Body of pancreas (tissue), 4 donors: ENCODE measurements at regions not wholly inside any gene's neighbourhood (a gene's known extent, or its start where the extent isn't known, plus 50 kb on each side); places are given as distances from the start of the nearest gene placed in this dataset.

ENCODE experiments used
- ATAC-seq: fragments of 150-250 bp; one replicate; pipeline ENCODE4 v1.9.1; 2016
- DNase-seq, 4 donors: peaks; one replicate each; pipeline ENCODE4 v3.0.0-alpha.2; 2019
- H3K27ac ChIP-seq, 4 donors: fragments of 200-600 bp; sonication (generic); 1 replicate in 3 of 4; 2 replicates in 1 of 4; pipeline versions ENCODE4 v1.5.1 to v1.6.1; 2016 to 2019; ENCODE audit warnings: mild to moderate bottlenecking in 1 of 4, mixed read lengths in 1 of 4, moderate library complexity in 1 of 4
- H3K27me3 ChIP-seq, 2 donors: fragments of 200-600 bp; sonication (generic); one replicate each; pipeline ENCODE4 v1.6.0; 2016; ENCODE audit warnings: mild to moderate bottlenecking in 1 of 2
- H3K36me3 ChIP-seq, 2 donors: fragments of 200-600 bp; sonication (generic); replicated peaks in 1 of 2; 2 replicates each; pipeline ENCODE4 v1.5.1; 2016; ENCODE audit warnings: low read depth in 2 of 2; ENCODE audit not compliant: insufficient read depth in 1 of 2
- H3K4me1 ChIP-seq: fragments of 200-600 bp; sonication (generic); one replicate; pipeline ENCODE4 v1.6.0; 2016
- H3K4me3 ChIP-seq, 2 donors: fragments of 200-600 bp; sonication (generic); 1 replicate in 1 of 2; 2 replicates in 1 of 2; pipeline ENCODE4 v1.5.1; 2016 to 2019
- H3K9me3 ChIP-seq, 3 donors: fragments of 200-600 bp; sonication (generic); 1 replicate in 2 of 3; 2 replicates in 1 of 3; pipeline ENCODE4 v1.5.1; 2016
- POLR2A ChIP-seq, 3 donors: fragments of 450-650 bp; IDR thresholded peaks; one replicate each; pipeline ENCODE4 v1.6.1; 2016; ENCODE audit warnings: antibody characterized with exemption in 3 of 3, mild to moderate bottlenecking in 2 of 3
- WGBS, 2 donors: methylation state at CpG; one replicate each; pipeline ENCODE4 v1.1.5; 2017; 5-methylcytosine and 5-hydroxymethylcytosine counted together
- intact Hi-C: fragments of 100-400 bp; cut with DNase I; formaldehyde crosslinking; loops from one replicate; pipeline ENCODE4 v1.15.1; 2023
- TF ChIP-seq, protein P1 (sequence below), 7 experiments: fragments of 450-650 bp in 4 of 7; fragments of 200-600 bp in 3 of 7; sonication (generic) in 3 of 7; IDR thresholded peaks; one replicate each; pipeline ENCODE4 v1.5.1; 2016 to 2019; ENCODE audit warnings: antibody characterized with exemption in 7 of 7

DNA sequence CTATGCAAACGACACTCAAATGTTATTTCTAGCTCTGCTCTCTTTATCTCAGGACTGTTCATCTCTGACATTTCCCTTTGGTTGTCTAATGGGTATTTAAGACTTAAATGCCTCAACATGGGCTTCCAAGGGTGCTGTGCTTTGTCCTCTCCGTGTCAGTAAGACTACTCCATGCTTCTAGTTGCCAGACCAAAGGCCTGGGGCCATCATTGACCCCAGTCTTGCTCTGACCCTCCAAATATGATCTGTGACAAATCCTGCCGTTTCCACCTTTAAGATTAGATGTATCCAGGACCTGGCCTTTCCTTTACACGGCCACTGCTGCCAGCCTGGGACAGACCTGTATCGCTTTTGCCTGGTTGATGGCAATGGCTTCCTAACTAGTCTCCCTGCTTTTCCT lies 126.3 kb upstream of the DYRK2 start:
- intact Hi-C loops: no loop called here

DNA sequence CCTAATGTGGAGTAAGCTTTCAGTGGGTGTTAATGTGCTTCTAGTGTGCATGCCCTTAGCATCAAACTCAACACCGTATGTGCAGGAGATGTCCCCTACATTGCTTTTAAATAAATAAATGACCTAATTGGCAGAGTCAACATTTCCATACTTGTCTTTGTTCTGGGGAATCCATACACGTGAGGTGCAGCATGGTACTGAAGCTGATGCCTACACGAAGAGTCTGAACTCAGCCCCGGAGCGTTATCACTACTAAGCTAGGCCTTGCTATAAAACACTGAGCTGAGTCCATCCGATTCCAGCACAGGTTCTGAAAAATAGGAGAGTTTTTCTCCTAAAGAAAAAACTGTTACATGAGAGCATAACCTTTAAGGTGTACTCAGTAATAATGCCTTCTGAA lies 125.0 kb upstream of the DYRK2 start:
- Histone ChIP-seq H3K36me3 (no peaks in the 10 kb centered on the region), H3K4me3 (no peak overlapping the region), H3K27me3 (no peaks in the 10 kb centered on the region), H3K9me3 (no peaks in the 10 kb centered on the region), H3K27ac (no peak overlapping the region), H3K4me1 (no peaks in the 10 kb centered on the region)
- DNase-seq (no peak), ATAC-seq (no peak)
- TF ChIP-seq POLR2A (IDR thresholded peaks at IDR 0.05): no peak
- TF ChIP-seq, protein P1, sequence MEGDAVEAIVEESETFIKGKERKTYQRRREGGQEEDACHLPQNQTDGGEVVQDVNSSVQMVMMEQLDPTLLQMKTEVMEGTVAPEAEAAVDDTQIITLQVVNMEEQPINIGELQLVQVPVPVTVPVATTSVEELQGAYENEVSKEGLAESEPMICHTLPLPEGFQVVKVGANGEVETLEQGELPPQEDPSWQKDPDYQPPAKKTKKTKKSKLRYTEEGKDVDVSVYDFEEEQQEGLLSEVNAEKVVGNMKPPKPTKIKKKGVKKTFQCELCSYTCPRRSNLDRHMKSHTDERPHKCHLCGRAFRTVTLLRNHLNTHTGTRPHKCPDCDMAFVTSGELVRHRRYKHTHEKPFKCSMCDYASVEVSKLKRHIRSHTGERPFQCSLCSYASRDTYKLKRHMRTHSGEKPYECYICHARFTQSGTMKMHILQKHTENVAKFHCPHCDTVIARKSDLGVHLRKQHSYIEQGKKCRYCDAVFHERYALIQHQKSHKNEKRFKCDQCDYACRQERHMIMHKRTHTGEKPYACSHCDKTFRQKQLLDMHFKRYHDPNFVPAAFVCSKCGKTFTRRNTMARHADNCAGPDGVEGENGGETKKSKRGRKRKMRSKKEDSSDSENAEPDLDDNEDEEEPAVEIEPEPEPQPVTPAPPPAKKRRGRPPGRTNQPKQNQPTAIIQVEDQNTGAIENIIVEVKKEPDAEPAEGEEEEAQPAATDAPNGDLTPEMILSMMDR (IDR thresholded peaks at IDR 0.05): no peak
- intact Hi-C loops: no loop called here
- 86 to 89% methylated on average over 6 of the region's 6 CpGs for WGBS, 2 donors

More for the DNA sequence above, 126.3 kb upstream of the DYRK2 start:
- no peak for DNase-seq
- TF ChIP-seq POLR2A (IDR thresholded peaks at IDR 0.05): no peak
- TF ChIP-seq, protein P1 (IDR thresholded peaks at IDR 0.05): no peak
- Histone ChIP-seq H3K9me3 (no peaks in the 10 kb centered on the region), H3K4me3 (no peak overlapping the region), H3K36me3 (no peaks in the 10 kb centered on the region), H3K27me3 (no peaks in the 10 kb centered on the region), H3K27ac (no peak overlapping the region), H3K4me1 (peaks cover 2% of the 10 kb centered on the region)
- 81 to 84% methylated on average over 5 of the region's 5 CpGs for WGBS, 2 donors
- no peak for ATAC-seq

DNA sequence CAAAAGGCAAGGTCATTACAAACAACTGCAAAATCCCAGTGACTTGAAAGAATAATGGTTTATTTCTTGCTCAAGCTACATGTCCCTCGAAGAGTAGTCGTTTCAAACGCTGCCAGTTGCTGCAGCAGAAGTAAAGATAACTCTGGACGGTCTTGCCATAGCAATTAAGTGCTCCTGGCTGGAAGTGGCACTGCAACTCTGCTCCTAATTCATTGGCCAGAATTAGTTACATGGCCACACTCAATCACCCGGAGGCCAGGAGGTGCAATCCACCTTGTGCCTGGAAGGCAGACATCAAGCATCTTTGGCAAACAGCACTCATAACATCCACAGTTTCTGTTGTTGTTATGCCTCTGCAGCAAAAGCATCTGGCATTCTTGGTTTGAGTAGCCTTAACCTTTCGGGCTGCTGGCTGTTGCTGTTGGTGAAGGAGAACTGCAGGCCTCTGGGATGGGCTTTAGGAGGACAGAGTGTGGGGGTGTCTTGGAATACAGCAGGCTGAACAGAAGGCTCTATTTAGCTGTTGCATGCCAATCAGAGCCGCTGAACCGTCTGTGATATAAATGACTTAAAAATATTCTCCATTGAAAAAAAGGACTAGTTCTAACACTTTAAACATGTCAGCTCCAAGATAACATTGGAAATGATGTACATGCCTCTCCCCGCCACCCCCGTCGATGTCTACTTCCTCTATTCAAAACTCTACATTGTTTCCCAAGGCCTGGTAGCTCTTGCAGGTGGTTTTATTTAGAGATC lies 123.5 kb upstream of the DYRK2 start:
- TF ChIP-seq, protein P1 (IDR thresholded peaks at IDR 0.05): no peak
- no peak for TF ChIP-seq POLR2A (IDR thresholded peaks at IDR 0.05)
- Histone ChIP-seq H3K36me3 (no peaks in the 10 kb centered on the region), H3K27me3 (no peaks in the 10 kb centered on the region), H3K9me3 (no peaks in the 10 kb centered on the region), H3K4me3 (no peak overlapping the region), H3K4me1 (no peaks in the 10 kb centered on the region), H3K27ac (no peak overlapping the region)
- DNase-seq: no peak
- no peak for ATAC-seq
- intact Hi-C loops: no loop called here
- WGBS, 2 donors: 77 to 82% methylated on average over 11 of the region's 11 CpGs

DNA sequence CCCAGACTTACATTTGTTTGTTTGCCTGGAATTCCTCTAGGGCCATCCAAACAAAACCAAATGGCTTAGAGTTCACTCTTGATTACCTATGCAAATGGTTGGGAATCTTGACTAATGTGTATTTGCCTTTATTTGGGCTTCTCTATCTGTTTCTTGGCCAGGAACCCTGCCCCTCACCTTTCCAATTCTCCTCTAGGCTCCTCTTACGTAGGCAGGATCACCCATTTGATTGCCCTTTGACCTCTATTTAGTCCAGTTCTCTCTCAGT lies 123.0 kb upstream of the DYRK2 start:
- ATAC-seq (no peak), DNase-seq (no peak)
- H3K36me3 ChIP-seq: no peaks in the 10 kb centered on the region
- no peak overlapping the region for H3K4me3 ChIP-seq
- no peaks in the 10 kb centered on the region for H3K27me3 ChIP-seq
- no peak overlapping the region for H3K27ac ChIP-seq
- 88 to 95% methylated on average over 1 of the region's 1 CpG for WGBS, 2 donors
- TF ChIP-seq POLR2A (IDR thresholded peaks at IDR 0.05): no peak
- TF ChIP-seq, protein P1 (IDR thresholded peaks at IDR 0.05): no peak
- intact Hi-C loops: no loop called here
- no peaks in the 10 kb centered on the region for H3K9me3 ChIP-seq
- H3K4me1 ChIP-seq: no peaks in the 10 kb centered on the region

DNA sequence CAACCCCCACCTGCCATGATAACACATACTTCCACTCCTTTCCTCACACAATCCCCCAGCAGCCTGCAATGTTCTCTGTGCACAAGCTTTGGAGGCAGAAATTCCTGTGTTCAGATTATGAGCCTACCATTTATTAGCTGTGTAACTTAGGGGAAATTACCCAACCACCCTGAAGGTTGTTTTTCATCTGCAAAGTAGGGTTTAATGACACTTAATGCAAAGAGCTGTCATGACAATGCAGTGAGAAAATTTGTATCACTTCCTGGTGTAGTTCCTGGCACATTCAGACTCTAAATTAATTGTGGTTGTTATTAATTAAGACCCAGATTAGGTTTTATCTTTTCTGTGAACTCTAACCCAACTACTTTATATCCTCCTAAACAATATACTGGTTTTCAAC lies 122.4 kb upstream of the DYRK2 start:
- H3K36me3 ChIP-seq: no peaks in the 10 kb centered on the region
- DNase-seq (no peak), ATAC-seq (no peak)
- no peaks in the 10 kb centered on the region for H3K9me3 ChIP-seq
- no peaks in the 10 kb centered on the region for H3K27me3 ChIP-seq
- no peak overlapping the region for H3K4me3 ChIP-seq
- intact Hi-C loops: no loop called here
- H3K27ac ChIP-seq: no peak overlapping the region
- no peaks in the 10 kb centered on the region for H3K4me1 ChIP-seq
- TF ChIP-seq, protein P1 (IDR thresholded peaks at IDR 0.05): no peak
- no peak for TF ChIP-seq POLR2A (IDR thresholded peaks at IDR 0.05)
